ENCODE measurements at regions not wholly inside any gene's neighbourhood (a gene's known extent, or its start where the extent isn't known, plus 50 kb on each side); places are given as distances from the start of the nearest gene placed in this dataset.

DNA sequence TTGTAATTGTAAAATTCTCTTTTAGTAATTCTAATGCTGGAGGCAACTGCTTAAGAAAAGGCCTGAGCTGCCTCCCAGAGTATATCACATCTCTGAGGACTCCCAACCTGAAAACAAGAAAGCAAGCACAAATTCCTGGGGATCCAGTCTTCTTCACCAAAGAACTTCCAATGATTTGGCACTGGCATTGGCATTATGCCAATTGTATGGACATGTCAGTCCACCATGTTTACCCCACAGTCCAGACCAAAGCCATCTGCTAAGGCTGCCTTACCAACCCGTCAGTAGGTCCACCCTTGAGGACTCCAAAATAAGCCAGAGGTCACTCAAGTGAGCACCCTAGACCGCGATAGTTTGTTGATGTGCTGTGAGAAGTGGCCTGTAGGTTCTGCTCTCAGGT is 263.1 kb downstream of the RND3 start:
- no peak for TF ChIP-seq CTCF (conservative IDR thresholded peaks at IDR 0.05; ENCODE audit: low read depth, low read length)
- DNase-seq (ENCODE audit: low read depth) = no peak

GRCh38 chr2:150222942-150223341 is 264.5 kb downstream of the RND3 start:
- no peak for DNase-seq (ENCODE audit: low read depth)
- no peak for TF ChIP-seq CTCF (conservative IDR thresholded peaks at IDR 0.05; ENCODE audit: low read depth, low read length)
- no peak overlapping the region for H3K4me3 ChIP-seq (ENCODE audit: low read depth, low read length)

More for the DNA sequence above, 263.1 kb downstream of the RND3 start:
- no peak overlapping the region for H3K4me3 ChIP-seq (ENCODE audit: low read depth, low read length)

GRCh38 chr2:150222379-150222778 is 265.1 kb downstream of the RND3 start:
- TF ChIP-seq CTCF (conservative IDR thresholded peaks at IDR 0.05; ENCODE audit: low read depth, low read length) = no peak
- no peak overlapping the region for H3K4me3 ChIP-seq (ENCODE audit: low read depth, low read length)
- no peak for DNase-seq (ENCODE audit: low read depth)

- TF ChIP-seq CTCF (conservative IDR thresholded peaks at IDR 0.05; ENCODE audit: low read depth, low read length) = no peak
- H3K4me3 ChIP-seq (ENCODE audit: low read depth, low read length) = no peak overlapping the region
- no peak for DNase-seq (ENCODE audit: low read depth)
Observed at GRCh38 chr2:150219861-150220260, 267.6 kb downstream of the RND3 start.

DNA sequence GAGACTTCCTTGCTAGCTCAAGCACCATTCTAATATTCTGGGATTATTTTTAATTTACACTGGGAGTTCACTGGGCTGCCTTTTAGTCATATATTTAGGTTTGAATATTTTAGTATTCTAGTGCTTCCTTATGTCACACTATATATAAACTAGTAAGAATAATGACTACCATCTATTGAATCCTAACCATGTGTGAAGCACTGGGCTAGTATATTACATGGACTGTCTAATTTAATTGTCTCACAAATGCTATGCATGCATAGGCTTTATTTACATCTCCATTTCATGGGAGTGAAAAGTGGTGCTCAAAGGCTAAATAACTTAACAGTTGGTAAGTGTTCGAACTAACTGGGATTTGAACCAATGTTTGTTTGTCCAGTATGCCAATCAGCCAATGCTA is 272.4 kb downstream of the RND3 start:
- no peak for DNase-seq (ENCODE audit: low read depth)
- no peak overlapping the region for H3K4me3 ChIP-seq (ENCODE audit: low read depth, low read length)
- TF ChIP-seq CTCF (conservative IDR thresholded peaks at IDR 0.05; ENCODE audit: low read depth, low read length) = no peak

- TF ChIP-seq CTCF (conservative IDR thresholded peaks at IDR 0.05; ENCODE audit: low read depth, low read length) = no peak
- peak; percentile 36 for DNase-seq (ENCODE audit: low read depth)
- no peak overlapping the region for H3K4me3 ChIP-seq (ENCODE audit: low read depth, low read length)
Observed at GRCh38 chr2:150214626-150215025, 272.8 kb downstream of the RND3 start.

- peak; percentile 81 for DNase-seq (ENCODE audit: low read depth)
- TF ChIP-seq CTCF (conservative IDR thresholded peaks at IDR 0.05; ENCODE audit: low read depth, low read length) = no peak
- no peak overlapping the region for H3K4me3 ChIP-seq (ENCODE audit: low read depth, low read length)
Observed at GRCh38 chr2:150212722-150213171, 274.7 kb downstream of the RND3 start.
